GM12878 (cell line): ENCODE measurements at regions not wholly inside any gene's neighbourhood (a gene's known extent, or its start where the extent isn't known, plus 50 kb on each side); places are given as distances from the start of the nearest gene placed in this dataset.

Experiments
- ATAC-seq: fragments of 200-7000 bp; cut with Tn5 transposase; 3 replicates; pipeline ENCODE4 v1.9.1; 2020; ENCODE audit warnings: mild to moderate bottlenecking, moderate library complexity
- BruUV-seq: library from RNA; stranded (reverse); fragments of 400-500 nt; replicated peaks from 2 replicates; lab custom pipeline; 2021; lab: Mats Ljungman, UMichigan
- CTCF ChIA-PET: fragments of 300-600 bp; sonication (Branson Sonifier 250); formaldehyde crosslinking; extraction: SDS; loops from one replicate; lab custom pipeline; 2021; ENCODE audit warnings: inconsistent platforms; lab: Yijun Ruan, JAX
- POLR2A ChIA-PET: fragments of 350-600 bp; formaldehyde crosslinking; extraction: SDS; loops from one replicate; lab custom pipeline; 2021; ENCODE audit warnings: inconsistent platforms; lab: Charles Lee
- RAD21 ChIA-PET: fragments of 300-600 bp; sonication (Branson Sonifier 250); formaldehyde crosslinking; loops from one replicate; lab custom pipeline; 2023; ENCODE audit warnings: antibody characterized with exemption; ENCODE audit not compliant: unreplicated experiment; lab: Charles Lee
- SMC1A ChIA-PET: fragments of 300-600 bp; sonication (Branson Sonifier 250); formaldehyde crosslinking; loops from one replicate; lab custom pipeline; 2023; ENCODE audit not compliant: unreplicated experiment, uncharacterized antibody; lab: Charles Lee
- DNase-seq: peaks from one replicate; pipeline ENCODE4 v3.0.0-alpha.2; 2011; ENCODE audit warnings: low read depth, low spot score
- FAIRE-seq: peaks from 3 replicates; lab custom pipeline; 2011; peaks lifted over from hg19 to GRCh38; lab: Jason Lieb, UNC
- H2AFZ ChIP-seq: 2 replicates; pipeline ENCODE4 v1.6.0; 2011; ENCODE audit warnings: low read depth, low read length, control low read depth; ENCODE audit not compliant: control insufficient read depth
- H3K27ac ChIP-seq: 2 replicates; pipeline ENCODE4 v1.5.1; 2011; ENCODE audit warnings: control low read depth; ENCODE audit not compliant: control insufficient read depth, insufficient read depth
- H3K27me3 ChIP-seq, 2 experiments: replicated peaks in 1 of 2; 2 replicates each; pipeline versions ENCODE4 v1.6.0 to v1.6.1; 2011; ENCODE audit warnings: low read length in 1 of 2; ENCODE audit not compliant: control insufficient read depth in 2 of 2, insufficient read depth in 2 of 2
- H3K36me3 ChIP-seq, 2 experiments: 2 replicates each; pipeline ENCODE4 v1.5.1; 2011; ENCODE audit warnings: low read length in 1 of 2; ENCODE audit not compliant: control insufficient read depth in 2 of 2, insufficient read depth in 2 of 2
- H3K4me1 ChIP-seq: 2 replicates; pipeline ENCODE4 v1.6.1; 2011; ENCODE audit warnings: mild to moderate bottlenecking, low read length, moderate library complexity, mixed read lengths; ENCODE audit not compliant: control insufficient read depth, insufficient read depth
- H3K4me2 ChIP-seq: 2 replicates; pipeline ENCODE4 v1.6.0; 2011; ENCODE audit warnings: control low read depth; ENCODE audit not compliant: control insufficient read depth, insufficient read depth
- H3K4me3 ChIP-seq: fragments of 200-600 bp; sonication (generic); 2 replicates; pipeline ENCODE4 v1.5.1; 2016
- H3K79me2 ChIP-seq: 2 replicates; pipeline ENCODE4 v1.6.0; 2011; ENCODE audit warnings: low read length; ENCODE audit not compliant: control insufficient read depth, insufficient read depth
- H3K9ac ChIP-seq: 2 replicates; pipeline ENCODE4 v1.8.0; 2011; ENCODE audit warnings: low read length, control low read depth, mixed read lengths; ENCODE audit not compliant: control insufficient read depth, insufficient read depth
- H3K9me3 ChIP-seq: replicated peaks from 3 replicates; pipeline ENCODE4 v1.5.1; 2011; ENCODE audit warnings: mild to moderate bottlenecking, low read length; ENCODE audit not compliant: control insufficient read depth, insufficient read depth
- H4K20me1 ChIP-seq: 2 replicates; pipeline ENCODE4 v1.6.0; 2011; ENCODE audit not compliant: control insufficient read depth, insufficient read depth
- HDAC2 ChIP-seq: fragments of 200-600 bp; sonication (generic); IDR thresholded peaks from 2 replicates; pipeline ENCODE4 v1.6.1; 2017
- IRF4 ChIP-seq: IDR thresholded peaks from 2 replicates; pipeline ENCODE4 v1.6.1; 2011; ENCODE audit warnings: low read depth, low read length
- NR2C1 ChIP-seq: fragments of 450-650 bp; IDR thresholded peaks from 2 replicates; pipeline ENCODE4 v1.6.1; 2017; ENCODE audit warnings: antibody characterized with exemption, mild to moderate bottlenecking, moderate library complexity
- NR2F1 ChIP-seq: fragments of 450-650 bp; conservative IDR thresholded peaks from 2 replicates; pipeline ENCODE4 v1.6.1; 2017; ENCODE audit warnings: mild to moderate bottlenecking
- POU2F2 ChIP-seq: IDR thresholded peaks from 3 replicates; pipeline ENCODE4 v1.6.1; 2011; ENCODE audit warnings: low read depth, mild to moderate bottlenecking, low read length, borderline replicate concordance
- YY1 ChIP-seq: IDR thresholded peaks from 2 replicates; pipeline ENCODE4 v1.6.1; 2011; ENCODE audit warnings: low read depth, mild to moderate bottlenecking, low read length
- WGBS: methylation state at CpG from one replicate; pipeline ENCODE4 v1.1.6; 2016; ENCODE audit warnings: low lambda C conversion rate; ENCODE audit not compliant: insufficient replicate concordance, insufficient coverage; ENCODE audit errors: missing lambda C conversion rate; 5-methylcytosine and 5-hydroxymethylcytosine counted together
- in situ Hi-C: fragments of 300-500 bp; cut with MboI; formaldehyde crosslinking; loops from 9 replicates; pipeline ENCODE4 v1.14.3; 2018; ENCODE audit warnings: mixed read lengths
- intact Hi-C: fragments of 100-400 bp; cut with micrococcal nuclease; formaldehyde crosslinking; loops from one replicate; pipeline ENCODE4 v1.14.2; 2022; ENCODE audit not compliant: unreplicated experiment
- TF ChIP-seq, protein P1 (sequence below): IDR thresholded peaks from 2 replicates; pipeline ENCODE4 v1.6.1; 2012; ENCODE audit warnings: low read depth, low read length, improper control_type of control experiment

DNA sequence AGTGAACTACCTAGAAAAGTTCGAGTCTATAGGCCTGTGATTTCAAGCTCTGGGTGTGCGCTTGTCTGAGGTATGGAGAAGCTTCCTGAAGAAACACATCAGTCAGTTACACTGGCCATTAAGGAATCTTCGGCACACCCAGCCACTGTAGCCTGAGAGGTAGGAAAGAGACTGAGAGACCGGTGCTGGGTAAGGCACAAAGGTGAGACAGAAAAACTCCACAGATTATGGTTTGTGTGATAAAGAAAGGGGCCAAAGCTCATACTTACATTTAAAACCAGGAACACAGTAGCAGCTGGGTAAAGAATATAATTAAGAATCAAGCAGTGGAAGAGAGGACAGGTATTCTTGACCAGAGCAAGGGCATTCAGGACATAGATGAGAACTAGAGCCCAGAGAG lies 74.8 kb upstream of the TTC29 start:
- no peak for DNase-seq
- no peak overlapping the region for H3K4me2 ChIP-seq
- ATAC-seq: no peak
- TF ChIP-seq, protein P1, sequence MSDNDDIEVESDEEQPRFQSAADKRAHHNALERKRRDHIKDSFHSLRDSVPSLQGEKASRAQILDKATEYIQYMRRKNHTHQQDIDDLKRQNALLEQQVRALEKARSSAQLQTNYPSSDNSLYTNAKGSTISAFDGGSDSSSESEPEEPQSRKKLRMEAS: no peak
- TF ChIP-seq NR2F1 (no peak), IRF4 (no peak)
- TF ChIP-seq, all 136 proteins: peak for 0
- ChIA-PET RAD21 (interaction anchor here (3.1 to 3.3 kb wide), 2 partner anchors 76 to 79 kb away, joined by 14 to 51 read pairs; no protein-coding TSS in a partner anchor), SMC1A (interaction anchor here (5.0 kb wide), 1 partner anchor 76 kb away, joined by 61 read pairs; no protein-coding TSS in a partner anchor), CTCF (interaction anchor here (0.8 to 6.1 kb wide), 3 partner anchors 70 to 92 kb away, joined by 3 to 125 read pairs (median 4); no protein-coding TSS in a partner anchor), POLR2A (no interaction called here)
- H3K27me3 ChIP-seq: no peaks in the 10 kb centered on the region; a peak in 1 of 4 replicates
- H3K9ac ChIP-seq: no peak overlapping the region
- no peaks in the 10 kb centered on the region for H3K36me3 ChIP-seq
- no peak overlapping the region for H3K4me3 ChIP-seq
- in situ Hi-C loops (no loop called here), intact Hi-C loops (no loop called here)
- H2AFZ ChIP-seq: no peak overlapping the region
- H3K4me1 ChIP-seq: no peaks in the 10 kb centered on the region
- no peaks in the 10 kb centered on the region for H3K9me3 ChIP-seq
- no peak for FAIRE-seq
- no peak overlapping the region for H3K27ac ChIP-seq
- H4K20me1 ChIP-seq: no peaks in the 10 kb centered on the region
- WGBS: 42% methylated on average over 4 of the region's 4 CpGs
- H3K79me2 ChIP-seq: no peaks in the 10 kb centered on the region
- no TSS peak for BruUV-seq

DNA sequence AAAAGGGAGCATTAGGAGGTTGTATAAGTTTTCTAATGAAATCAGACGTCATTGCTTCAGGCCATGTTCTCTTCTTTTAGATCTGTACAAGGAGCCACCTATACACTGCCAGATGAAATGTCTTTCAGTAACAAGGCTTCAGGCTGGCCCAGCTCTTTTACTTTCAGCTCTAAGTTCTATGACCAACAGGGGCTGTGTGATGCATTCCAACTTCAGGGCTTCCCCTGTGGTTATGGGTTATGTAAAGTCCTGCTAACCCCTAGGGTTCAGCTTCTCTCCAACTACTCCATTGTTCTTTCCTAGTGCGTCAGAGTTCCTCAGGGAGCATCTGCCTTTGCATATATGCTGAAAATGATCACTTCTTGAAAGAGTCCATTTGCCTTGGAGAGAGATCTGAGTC lies 79.4 kb upstream of the TTC29 start:
- RAD21 ChIA-PET: no interaction called here
- ATAC-seq (no peak), DNase-seq (no peak), FAIRE-seq (no peak)
- TF ChIP-seq YY1: no peak
- no peak for TF ChIP-seq HDAC2
- no peak for TF ChIP-seq NR2C1
- TF ChIP-seq POU2F2: no peak
- POLR2A ChIA-PET: no interaction called here
- in situ Hi-C loops (no loop called here), intact Hi-C loops (no loop called here)
- CTCF ChIA-PET: interaction anchor here (1.0 to 2.0 kb wide), 3 partner anchors 70 to 74 kb away, joined by 4 to 7 read pairs (median 4); no protein-coding TSS in a partner anchor
- SMC1A ChIA-PET: interaction anchor here (0.7 kb wide), 1 partner anchor 72 kb away, joined by 5 read pairs; no protein-coding TSS in a partner anchor
- no peaks in the 10 kb centered on the region for H3K36me3 ChIP-seq
- no peaks in the 10 kb centered on the region for H3K4me1 ChIP-seq
- 18% methylated on average over 2 of the region's 2 CpGs for WGBS
- no peak overlapping the region for H2AFZ ChIP-seq
- BruUV-seq: no TSS peak
- no peaks in the 10 kb centered on the region for H3K9me3 ChIP-seq
- H3K27ac ChIP-seq: no peak overlapping the region
- no peaks in the 10 kb centered on the region for H3K79me2 ChIP-seq
- no peak overlapping the region for H3K4me3 ChIP-seq
- no peak overlapping the region for H3K4me2 ChIP-seq
- no peak overlapping the region for H3K9ac ChIP-seq
- no peaks in the 10 kb centered on the region for H4K20me1 ChIP-seq
- H3K27me3 ChIP-seq: no peaks in the 10 kb centered on the region; a peak in 1 of 4 replicates
